HepG2 (cell line): ENCODE measurements at regions not wholly inside any gene's neighbourhood (a gene's known extent, or its start where the extent isn't known, plus 50 kb on each side); places are given as distances from the start of the nearest gene placed in this dataset.

Experiments used
- ATAC-seq: fragments of 200-7000 bp; cut with Tn5 transposase; 3 replicates; pipeline ENCODE4 v1.9.1; 2020; ENCODE audit warnings: mild to moderate bottlenecking, moderate library complexity
- BruUV-seq: library from RNA; stranded (reverse); fragments of 400-500 nt; replicated peaks from 2 replicates; lab custom pipeline; 2021; lab: Mats Ljungman, UMichigan
- CTCF ChIA-PET: fragments of 300-600 bp; formaldehyde crosslinking; extraction: SDS; loops from one replicate; lab custom pipeline; 2021; ENCODE audit warnings: low total read pairs, inconsistent platforms, low intra/inter-chr PET ratio; lab: Yijun Ruan, JAX
- POLR2A ChIA-PET: fragments of 350-600 bp; sonication (Branson Sonifier 250); formaldehyde crosslinking; loops from one replicate; lab custom pipeline; 2020; ENCODE audit warnings: antibody characterized with exemption, inconsistent platforms; lab: Yijun Ruan, JAX
- DNase-seq: peaks from one replicate; pipeline ENCODE4 v3.0.0-alpha.2; 2015; ENCODE audit warnings: low spot score
- FAIRE-seq: peaks from 3 replicates; lab custom pipeline; 2011; peaks lifted over from hg19 to GRCh38; lab: Jason Lieb, UNC
- H2AFZ ChIP-seq: one replicate; pipeline ENCODE4 v1.6.1; 2011; ENCODE audit warnings: low read length, inconsistent platforms
- H3K27ac ChIP-seq: fragments of 300-600 bp; 3 replicates; pipeline ENCODE4 v1.8.0; 2011; ENCODE audit warnings: mixed run types, mild to moderate bottlenecking, mixed read lengths, low read length, inconsistent platforms; ENCODE audit not compliant: insufficient read depth; ENCODE audit errors: extremely low read length
- H3K27me3 ChIP-seq, 2 experiments: fragments of 200-600 bp in 1 of 2; 2 replicates in 1 of 2; 3 replicates in 1 of 2; pipeline versions ENCODE4 v1.6.0 to v1.8.0; 2011; ENCODE audit warnings: low read length in 2 of 2, mild to moderate bottlenecking in 2 of 2, moderate library complexity in 2 of 2, inconsistent platforms in 1 of 2; ENCODE audit not compliant: insufficient read depth in 2 of 2, control insufficient read depth in 1 of 2
- H3K36me3 ChIP-seq, 2 experiments: fragments of 200-600 bp in 1 of 2; replicated peaks in 1 of 2; 2 replicates in 1 of 2; 3 replicates in 1 of 2; pipeline versions ENCODE4 v1.5.1 to v1.8.0; 2011; ENCODE audit warnings: low read length in 2 of 2, inconsistent platforms in 1 of 2; ENCODE audit not compliant: insufficient read depth in 2 of 2, control insufficient read depth in 1 of 2
- H3K4me1 ChIP-seq: 2 replicates; pipeline ENCODE4 v1.5.1; 2012; ENCODE audit warnings: low read length, inconsistent platforms; ENCODE audit not compliant: insufficient read depth
- H3K4me2 ChIP-seq: 2 replicates; pipeline ENCODE4 v1.6.0; 2011; ENCODE audit warnings: low read depth, low read length, inconsistent platforms
- H3K4me3 ChIP-seq, 3 experiments: fragments of 200-600 bp in 1 of 3; sonication (generic), shearing (Covaris generic) in 1 of 3; replicated peaks in 1 of 3; 2 replicates each; pipeline ENCODE4 v1.5.1; 2011 to 2016; ENCODE audit warnings: low read length in 3 of 3, inconsistent platforms in 2 of 3, low read depth in 2 of 3, mild to moderate bottlenecking in 2 of 3, control low read depth in 1 of 3, mixed read lengths in 1 of 3; ENCODE audit not compliant: insufficient read depth in 1 of 3
- H3K79me2 ChIP-seq: one replicate; pipeline ENCODE4 v1.6.1; 2011; ENCODE audit warnings: low read length, inconsistent platforms; ENCODE audit not compliant: insufficient read depth
- H3K9ac ChIP-seq: 2 replicates; pipeline ENCODE4 v1.6.0; 2011; ENCODE audit warnings: mild to moderate bottlenecking, low read depth, low read length, inconsistent platforms; ENCODE audit not compliant: insufficient read depth
- H3K9me3 ChIP-seq: 2 replicates; pipeline ENCODE4 v1.5.1; 2012; ENCODE audit warnings: mild to moderate bottlenecking, low read length
- H4K20me1 ChIP-seq: 2 replicates; pipeline ENCODE4 v1.6.0; 2011; ENCODE audit warnings: inconsistent platforms, mild to moderate bottlenecking, low read length, moderate library complexity; ENCODE audit not compliant: insufficient read depth
- MIER3 ChIP-seq: IDR thresholded peaks from 2 replicates; pipeline ENCODE4 v1.6.1; 2016; ENCODE audit warnings: missing compliant biosample characterization, borderline replicate concordance
- NFIB ChIP-seq: sonication (generic); formaldehyde crosslinking; IDR thresholded peaks from 2 replicates; pipeline ENCODE4 v1.9.0; 2021; ENCODE audit warnings: missing genetic modification reagents, mild to moderate bottlenecking, borderline replicate concordance
- NFIC ChIP-seq: IDR thresholded peaks from 2 replicates; pipeline ENCODE4 v1.6.1; 2012; ENCODE audit warnings: mild to moderate bottlenecking, low read length, inconsistent platforms
- ZBTB42 ChIP-seq: sonication (generic); formaldehyde crosslinking; IDR thresholded peaks from 2 replicates; pipeline ENCODE4 v1.5.0; 2020; ENCODE audit warnings: mild to moderate bottlenecking, missing genetic modification reagents
- ZFP36 ChIP-seq: fragments of 150-350 bp; IDR thresholded peaks from 2 replicates; pipeline ENCODE4 v1.6.1; 2018; ENCODE audit warnings: borderline replicate concordance, low read length, low read depth; ENCODE audit not compliant: partially characterized antibody
- ZNF143 ChIP-seq: sonication (generic); formaldehyde crosslinking; IDR thresholded peaks from 2 replicates; pipeline ENCODE4 v1.4.0; 2020; ENCODE audit warnings: missing genetic modification reagents
- ZNF572 ChIP-seq: sonication (generic); formaldehyde crosslinking; IDR thresholded peaks from 2 replicates; pipeline ENCODE4 v1.5.1; 2020; ENCODE audit warnings: mild to moderate bottlenecking, missing genetic modification reagents
- ZNF713 ChIP-seq: sonication (generic); formaldehyde crosslinking; IDR thresholded peaks from 2 replicates; pipeline ENCODE4 v1.4.0; 2020; ENCODE audit warnings: mild to moderate bottlenecking, missing genetic modification reagents
- ZNF782 ChIP-seq: sonication (generic); formaldehyde crosslinking; IDR thresholded peaks from 2 replicates; pipeline ENCODE4 v1.4.0; 2020; ENCODE audit warnings: missing genetic modification reagents, mild to moderate bottlenecking, borderline replicate concordance
- WGBS: methylation state at CpG from one replicate; pipeline ENCODE4 v1.1.6; 2017; ENCODE audit warnings: low lambda C conversion rate; 5-methylcytosine and 5-hydroxymethylcytosine counted together
- in situ Hi-C: cut with HindIII; loops from 2 replicates; pipeline ENCODE4 v1.10.0; 2017; ENCODE audit warnings: low pct_unique_long_range_greater_than_20kb; ENCODE audit not compliant: extremely low pct_ligation_motif_present
- intact Hi-C: fragments of 100-400 bp; cut with micrococcal nuclease; formaldehyde crosslinking; loops from one replicate; pipeline ENCODE4 v1.10.0; 2022; ENCODE audit not compliant: unreplicated experiment
- TF ChIP-seq, protein P1 (sequence below): sonication (generic); formaldehyde crosslinking; IDR thresholded peaks from 2 replicates; pipeline ENCODE4 v1.8.1; 2023; ENCODE audit warnings: mild to moderate bottlenecking, missing genetic modification reagents
- TF ChIP-seq, protein P2 (sequence below): sonication (generic); formaldehyde crosslinking; IDR thresholded peaks from 2 replicates; pipeline ENCODE4 v1.4.0; 2020; ENCODE audit warnings: missing genetic modification reagents
- TF ChIP-seq, protein P3 (sequence below): IDR thresholded peaks from 2 replicates; pipeline ENCODE4 v1.6.1; 2012; ENCODE audit warnings: inconsistent platforms
- TF ChIP-seq, protein P4 (sequence below): sonication (generic); formaldehyde crosslinking; IDR thresholded peaks from 2 replicates; pipeline ENCODE4 v1.5.0; 2020; ENCODE audit warnings: mild to moderate bottlenecking, missing genetic modification reagents, moderate library complexity
- TF ChIP-seq, protein P5 (sequence below): sonication (generic); formaldehyde crosslinking; IDR thresholded peaks from 2 replicates; pipeline ENCODE4 v1.8.1; 2022; ENCODE audit warnings: mild to moderate bottlenecking, missing genetic modification reagents

DNA sequence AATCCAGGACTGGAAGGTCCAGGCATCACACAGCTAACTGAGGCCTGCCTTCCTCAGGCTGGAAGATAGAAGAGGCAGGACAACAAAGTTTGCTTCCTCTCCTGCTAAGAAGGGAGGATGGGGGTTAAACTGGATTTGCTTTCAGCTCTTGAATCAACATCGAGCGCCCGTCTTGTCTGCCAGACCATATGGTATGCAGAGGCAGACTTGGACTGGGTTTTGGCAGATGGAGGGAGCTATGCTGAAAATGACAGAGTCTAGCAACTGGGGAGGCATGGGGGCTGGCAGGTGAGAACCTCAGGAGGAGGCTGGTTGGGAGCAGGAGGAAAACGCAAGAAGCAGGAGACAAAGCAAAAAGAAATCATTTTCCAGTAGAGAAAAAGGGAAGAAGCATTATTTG is 289.5 kb upstream of the IL12B start:
- H3K4me3 ChIP-seq, result no peak overlapping the region
- intact Hi-C loops, result no loop called here
- ChIA-PET CTCF (no interaction called here), POLR2A (no interaction called here)
- no peaks in the 10 kb centered on the region for H3K4me1 ChIP-seq
- H2AFZ ChIP-seq, result no peak overlapping the region
- ATAC-seq (no peak), DNase-seq (no peak), FAIRE-seq (no peak)
- no peaks in the 10 kb centered on the region for H3K79me2 ChIP-seq
- TF ChIP-seq, protein P1, sequence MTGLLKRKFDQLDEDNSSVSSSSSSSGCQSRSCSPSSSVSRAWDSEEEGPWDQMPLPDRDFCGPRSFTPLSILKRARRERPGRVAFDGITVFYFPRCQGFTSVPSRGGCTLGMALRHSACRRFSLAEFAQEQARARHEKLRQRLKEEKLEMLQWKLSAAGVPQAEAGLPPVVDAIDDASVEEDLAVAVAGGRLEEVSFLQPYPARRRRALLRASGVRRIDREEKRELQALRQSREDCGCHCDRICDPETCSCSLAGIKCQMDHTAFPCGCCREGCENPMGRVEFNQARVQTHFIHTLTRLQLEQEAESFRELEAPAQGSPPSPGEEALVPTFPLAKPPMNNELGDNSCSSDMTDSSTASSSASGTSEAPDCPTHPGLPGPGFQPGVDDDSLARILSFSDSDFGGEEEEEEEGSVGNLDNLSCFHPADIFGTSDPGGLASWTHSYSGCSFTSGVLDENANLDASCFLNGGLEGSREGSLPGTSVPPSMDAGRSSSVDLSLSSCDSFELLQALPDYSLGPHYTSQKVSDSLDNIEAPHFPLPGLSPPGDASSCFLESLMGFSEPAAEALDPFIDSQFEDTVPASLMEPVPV, result no peak
- TF ChIP-seq, protein P2, sequence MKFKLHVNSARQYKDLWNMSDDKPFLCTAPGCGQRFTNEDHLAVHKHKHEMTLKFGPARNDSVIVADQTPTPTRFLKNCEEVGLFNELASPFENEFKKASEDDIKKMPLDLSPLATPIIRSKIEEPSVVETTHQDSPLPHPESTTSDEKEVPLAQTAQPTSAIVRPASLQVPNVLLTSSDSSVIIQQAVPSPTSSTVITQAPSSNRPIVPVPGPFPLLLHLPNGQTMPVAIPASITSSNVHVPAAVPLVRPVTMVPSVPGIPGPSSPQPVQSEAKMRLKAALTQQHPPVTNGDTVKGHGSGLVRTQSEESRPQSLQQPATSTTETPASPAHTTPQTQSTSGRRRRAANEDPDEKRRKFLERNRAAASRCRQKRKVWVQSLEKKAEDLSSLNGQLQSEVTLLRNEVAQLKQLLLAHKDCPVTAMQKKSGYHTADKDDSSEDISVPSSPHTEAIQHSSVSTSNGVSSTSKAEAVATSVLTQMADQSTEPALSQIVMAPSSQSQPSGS (CRISPR knock-in tag), result no peak
- TF ChIP-seq, protein P3, sequence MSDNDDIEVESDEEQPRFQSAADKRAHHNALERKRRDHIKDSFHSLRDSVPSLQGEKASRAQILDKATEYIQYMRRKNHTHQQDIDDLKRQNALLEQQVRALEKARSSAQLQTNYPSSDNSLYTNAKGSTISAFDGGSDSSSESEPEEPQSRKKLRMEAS, result no peak
- TF ChIP-seq, protein P4, sequence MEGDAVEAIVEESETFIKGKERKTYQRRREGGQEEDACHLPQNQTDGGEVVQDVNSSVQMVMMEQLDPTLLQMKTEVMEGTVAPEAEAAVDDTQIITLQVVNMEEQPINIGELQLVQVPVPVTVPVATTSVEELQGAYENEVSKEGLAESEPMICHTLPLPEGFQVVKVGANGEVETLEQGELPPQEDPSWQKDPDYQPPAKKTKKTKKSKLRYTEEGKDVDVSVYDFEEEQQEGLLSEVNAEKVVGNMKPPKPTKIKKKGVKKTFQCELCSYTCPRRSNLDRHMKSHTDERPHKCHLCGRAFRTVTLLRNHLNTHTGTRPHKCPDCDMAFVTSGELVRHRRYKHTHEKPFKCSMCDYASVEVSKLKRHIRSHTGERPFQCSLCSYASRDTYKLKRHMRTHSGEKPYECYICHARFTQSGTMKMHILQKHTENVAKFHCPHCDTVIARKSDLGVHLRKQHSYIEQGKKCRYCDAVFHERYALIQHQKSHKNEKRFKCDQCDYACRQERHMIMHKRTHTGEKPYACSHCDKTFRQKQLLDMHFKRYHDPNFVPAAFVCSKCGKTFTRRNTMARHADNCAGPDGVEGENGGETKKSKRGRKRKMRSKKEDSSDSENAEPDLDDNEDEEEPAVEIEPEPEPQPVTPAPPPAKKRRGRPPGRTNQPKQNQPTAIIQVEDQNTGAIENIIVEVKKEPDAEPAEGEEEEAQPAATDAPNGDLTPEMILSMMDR (CRISPR knock-in tag), result no peak
- TF ChIP-seq ZNF143 (CRISPR knock-in tag) (no peak), ZFP36 (no peak), ZNF572 (CRISPR knock-in tag) (no peak), ZNF713 (CRISPR knock-in tag) (no peak), MIER3 (CRISPR knock-in tag) (no peak), NFIC (no peak), ZNF782 (CRISPR knock-in tag) (no peak), ZBTB42 (no peak), NFIB (CRISPR knock-in tag) (no peak)
- TF ChIP-seq, protein P5, sequence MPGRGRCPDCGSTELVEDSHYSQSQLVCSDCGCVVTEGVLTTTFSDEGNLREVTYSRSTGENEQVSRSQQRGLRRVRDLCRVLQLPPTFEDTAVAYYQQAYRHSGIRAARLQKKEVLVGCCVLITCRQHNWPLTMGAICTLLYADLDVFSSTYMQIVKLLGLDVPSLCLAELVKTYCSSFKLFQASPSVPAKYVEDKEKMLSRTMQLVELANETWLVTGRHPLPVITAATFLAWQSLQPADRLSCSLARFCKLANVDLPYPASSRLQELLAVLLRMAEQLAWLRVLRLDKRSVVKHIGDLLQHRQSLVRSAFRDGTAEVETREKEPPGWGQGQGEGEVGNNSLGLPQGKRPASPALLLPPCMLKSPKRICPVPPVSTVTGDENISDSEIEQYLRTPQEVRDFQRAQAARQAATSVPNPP (CRISPR knock-in tag), result no peak
- no TSS peak for BruUV-seq
- no peaks in the 10 kb centered on the region for H4K20me1 ChIP-seq
- H3K36me3 ChIP-seq, result no peaks in the 10 kb centered on the region
- in situ Hi-C loops, result no loop called here
- 0% methylated on average over 1 of the region's 4 CpGs for WGBS
- H3K4me2 ChIP-seq, result no peak overlapping the region
- H3K27me3 ChIP-seq, result 0 out of 5 replicates have a peak, but pooled peaks cover 0 to under 1% of the 10 kb centered on the region in 2 experiments
- H3K27ac ChIP-seq, result no peak overlapping the region
- H3K9ac ChIP-seq, result no peak overlapping the region
- H3K9me3 ChIP-seq, result no peaks in the 10 kb centered on the region
